Effector memory CD8-positive, alpha-beta T cell (primary cell): ENCODE measurements at regions not wholly inside any gene's neighbourhood (a gene's known extent, or its start where the extent isn't known, plus 50 kb on each side); places are given as distances from the start of the nearest gene placed in this dataset.

ENCODE experiments used
- ATAC-seq: fragments of 150-1000 bp; cut with Tn5 transposase; replicated peaks from 2 replicates; pipeline ENCODE4 v1.10.0; 2021; ENCODE audit warnings: mild to moderate bottlenecking, moderate library complexity
- DNase-seq, 3 experiments: peaks; one replicate each; pipeline ENCODE4 v3.0.0; 2021
- H3K27ac Mint-ChIP-seq, 2 donors: one replicate each; pipeline ENCODE4 v1.8.0; 2022; ENCODE audit warnings: mild to moderate bottlenecking in 2 of 2, mixed read lengths in 2 of 2, moderate library complexity in 2 of 2
- H3K27me3 Mint-ChIP-seq, 2 donors: one replicate each; pipeline ENCODE4 v1.8.0; 2022; ENCODE audit warnings: mixed read lengths in 2 of 2
- H3K36me3 Mint-ChIP-seq: one replicate; pipeline ENCODE4 v1.8.0; 2022; ENCODE audit warnings: mild to moderate bottlenecking, moderate library complexity, mixed read lengths; ENCODE audit not compliant: insufficient read depth
- H3K4me1 Mint-ChIP-seq, 2 donors: one replicate each; pipeline ENCODE4 v1.8.0; 2022; ENCODE audit warnings: low read depth in 2 of 2, mixed read lengths in 2 of 2
- H3K4me3 Mint-ChIP-seq, 2 donors: one replicate each; pipeline ENCODE4 v1.8.0; 2022; ENCODE audit warnings: mild to moderate bottlenecking in 2 of 2, mixed read lengths in 2 of 2, moderate library complexity in 2 of 2
- H3K9me3 Mint-ChIP-seq, 2 donors: one replicate each; pipeline ENCODE4 v1.8.0; 2022; ENCODE audit warnings: mixed read lengths in 2 of 2

DNA sequence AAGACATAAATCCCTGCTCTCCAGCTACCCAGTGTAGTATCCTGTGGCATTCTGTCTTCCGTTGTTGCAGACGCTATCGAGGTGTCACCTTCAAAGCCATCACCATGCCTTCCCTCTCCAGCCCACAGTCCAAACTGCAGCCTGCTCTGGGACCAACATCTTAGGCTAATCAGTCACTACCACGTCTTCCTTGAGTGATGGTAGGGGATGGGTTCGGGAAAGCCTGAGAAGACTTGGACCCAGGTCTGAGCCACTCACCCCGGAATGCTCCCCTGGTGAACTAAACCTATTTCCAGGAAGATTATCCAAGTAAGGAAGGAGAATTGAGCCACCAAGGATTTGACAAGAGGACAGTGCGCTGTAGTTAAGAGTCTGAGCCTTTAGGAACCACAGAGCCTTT is 52.9 kb upstream of the IRX1 start:
- no peaks in the 10 kb centered on the region for H3K4me1 Mint-ChIP-seq
- no peak overlapping the region for H3K4me3 Mint-ChIP-seq
- DNase-seq (no peak), ATAC-seq (no peak)
- no peak overlapping the region for H3K27ac Mint-ChIP-seq
- peaks cover 1 to 7% of the 10 kb centered on the region in 2 donors for H3K9me3 Mint-ChIP-seq
- no peaks in the 10 kb centered on the region for H3K27me3 Mint-ChIP-seq
- peaks cover 4% of the 10 kb centered on the region for H3K36me3 Mint-ChIP-seq

DNA sequence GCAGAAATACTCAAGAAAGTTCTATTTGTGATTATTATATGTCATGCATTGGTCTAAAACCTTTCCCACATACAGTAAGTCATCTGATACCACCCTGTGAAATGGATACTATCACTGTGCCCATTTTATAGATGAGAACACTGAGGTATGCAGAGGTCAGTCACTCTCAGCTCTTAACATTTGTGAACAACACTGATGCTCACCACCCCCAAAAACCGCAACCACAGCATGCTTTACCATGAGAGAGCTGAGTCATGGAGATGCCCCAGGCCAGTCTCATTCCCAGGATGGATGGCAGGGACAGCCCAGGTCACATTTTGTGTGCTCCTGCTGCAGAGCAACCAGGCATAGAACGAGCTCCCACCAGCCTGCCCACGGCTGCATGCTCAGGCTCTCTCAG is 53.5 kb upstream of the IRX1 start:
- peaks cover 6% of the 10 kb centered on the region for H3K36me3 Mint-ChIP-seq
- H3K4me1 Mint-ChIP-seq, result no peaks in the 10 kb centered on the region
- H3K9me3 Mint-ChIP-seq, result peaks cover 7 to 10% of the 10 kb centered on the region in 2 donors
- DNase-seq (no peak), ATAC-seq (no peak)
- no peak overlapping the region for H3K4me3 Mint-ChIP-seq
- no peaks in the 10 kb centered on the region for H3K27me3 Mint-ChIP-seq
- H3K27ac Mint-ChIP-seq, result no peak overlapping the region

DNA sequence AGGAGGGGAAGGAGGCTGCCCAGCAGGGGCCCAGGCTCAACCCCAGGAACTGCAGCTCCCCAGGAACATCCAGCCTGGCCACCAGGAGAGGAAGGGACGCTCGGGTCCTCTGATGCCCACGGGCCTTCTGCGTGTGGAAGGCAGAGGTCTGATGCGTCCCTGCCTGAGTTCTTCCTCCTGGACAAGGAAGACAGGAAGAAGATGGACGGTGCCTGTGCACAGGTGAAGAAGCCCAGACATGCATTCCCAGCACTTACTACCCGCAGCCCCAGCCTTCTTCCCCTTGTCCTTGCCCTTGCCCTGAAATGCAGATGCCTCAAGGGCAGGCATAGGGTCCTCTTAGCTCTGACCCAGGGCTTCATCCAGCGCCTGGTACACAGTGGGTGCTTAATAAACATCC is 56.7 kb upstream of the IRX1 start:
- H3K36me3 Mint-ChIP-seq, result peaks cover 6% of the 10 kb centered on the region
- no peak for ATAC-seq
- H3K4me3 Mint-ChIP-seq, result no peak overlapping the region
- H3K4me1 Mint-ChIP-seq, result no peaks in the 10 kb centered on the region
- no peak overlapping the region for H3K27ac Mint-ChIP-seq
- H3K9me3 Mint-ChIP-seq, result peaks cover 7 to 16% of the 10 kb centered on the region in 2 donors
- DNase-seq, result no peak
- no peaks in the 10 kb centered on the region for H3K27me3 Mint-ChIP-seq

DNA sequence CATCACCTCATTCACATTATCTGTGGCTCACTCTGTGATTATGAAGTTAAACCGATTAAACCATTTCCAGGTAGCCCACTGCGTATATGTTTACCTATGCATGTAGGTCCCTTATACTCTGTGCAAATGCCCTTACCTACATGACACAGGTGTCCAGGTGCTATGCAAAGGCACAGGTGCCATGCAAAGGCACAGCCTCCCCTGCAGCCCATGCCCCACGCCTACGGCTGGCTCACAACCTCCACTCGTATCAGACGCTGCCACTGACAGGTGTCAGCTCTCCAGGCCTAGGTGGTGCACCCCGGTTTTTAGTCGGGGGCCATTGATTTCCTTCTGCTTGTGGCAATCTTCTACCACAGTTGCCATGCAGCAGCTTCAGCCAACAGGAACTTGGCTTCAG is 57.7 kb upstream of the IRX1 start:
- no peak for DNase-seq
- no peak overlapping the region for H3K4me3 Mint-ChIP-seq
- H3K9me3 Mint-ChIP-seq, result peaks cover 7 to 21% of the 10 kb centered on the region in 2 donors
- H3K27me3 Mint-ChIP-seq, result no peaks in the 10 kb centered on the region
- no peak for ATAC-seq
- no peaks in the 10 kb centered on the region for H3K4me1 Mint-ChIP-seq
- peaks cover 3% of the 10 kb centered on the region for H3K36me3 Mint-ChIP-seq
- no peak overlapping the region for H3K27ac Mint-ChIP-seq

DNA sequence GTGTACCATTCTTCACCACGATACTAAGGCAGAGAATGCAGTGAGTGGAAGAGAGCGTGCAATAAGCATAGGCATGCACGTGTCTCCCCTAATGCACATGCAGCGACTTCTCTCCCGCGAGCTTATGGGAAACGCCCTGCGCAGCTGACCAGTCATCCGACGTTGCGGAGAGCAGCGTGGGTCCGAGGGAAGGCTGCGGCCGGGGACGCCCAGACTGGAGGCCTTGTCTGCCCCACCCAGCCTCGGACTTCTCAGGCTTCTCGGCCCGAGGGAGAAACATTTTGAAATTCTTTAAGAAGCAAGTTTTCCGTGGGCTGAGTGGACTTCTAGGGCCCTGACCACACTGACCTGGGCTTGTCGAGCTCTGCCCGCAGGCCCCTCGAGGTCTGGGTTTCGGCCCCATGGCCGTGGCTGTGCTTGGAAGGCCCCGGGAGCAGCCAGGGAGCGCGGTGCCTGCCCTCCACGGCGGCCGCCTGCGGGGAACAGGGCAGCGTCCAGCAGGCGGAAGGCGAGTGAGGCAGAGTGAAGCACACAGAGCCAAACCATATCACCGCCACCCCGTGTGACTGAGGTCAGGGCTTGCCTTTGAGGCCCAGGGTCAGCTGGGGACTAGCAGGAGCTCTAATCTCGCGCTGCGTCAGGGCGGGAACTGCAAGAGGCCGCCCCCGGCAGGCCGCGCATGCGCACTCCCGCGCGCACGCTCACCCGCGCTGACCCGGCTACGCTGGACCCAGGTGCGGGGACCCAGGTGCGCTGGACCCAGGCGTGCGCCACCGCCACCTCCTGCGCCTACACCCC is 60.0 kb upstream of the IRX1 start:
- Mint-ChIP-seq H3K27ac (no peak overlapping the region), H3K36me3 (peaks cover 3% of the 10 kb centered on the region), H3K9me3 (peaks cover 7 to 21% of the 10 kb centered on the region in 2 donors), H3K27me3 (no peaks in the 10 kb centered on the region), H3K4me3 (no peak overlapping the region), H3K4me1 (no peaks in the 10 kb centered on the region)
- no peak for DNase-seq
- no peak for ATAC-seq

DNA sequence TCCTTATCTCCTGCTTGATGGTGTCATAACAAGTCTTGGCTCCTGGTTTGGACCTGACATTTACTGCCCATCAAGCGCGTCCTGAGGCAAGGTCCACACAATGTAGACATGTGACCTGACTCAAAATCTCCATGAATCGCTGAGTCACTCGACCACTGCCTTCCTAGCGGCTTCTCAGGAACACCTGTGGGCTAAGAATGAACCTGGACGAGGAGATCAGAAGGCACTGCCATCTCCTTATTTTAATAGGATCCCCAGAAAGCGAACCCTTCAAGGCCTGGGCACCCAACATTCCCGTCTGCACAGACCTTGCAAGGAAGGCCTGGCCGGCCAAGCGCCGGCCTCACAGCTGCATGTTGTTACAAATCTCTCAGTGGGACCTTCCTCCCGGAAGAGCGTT is 60.6 kb upstream of the IRX1 start:
- no peak for ATAC-seq
- Mint-ChIP-seq H3K27ac (no peak overlapping the region), H3K4me3 (no peak overlapping the region), H3K4me1 (no peaks in the 10 kb centered on the region), H3K9me3 (peaks cover 7 to 21% of the 10 kb centered on the region in 2 donors), H3K27me3 (no peaks in the 10 kb centered on the region), H3K36me3 (peaks cover 3% of the 10 kb centered on the region)
- DNase-seq, result no peak

DNA sequence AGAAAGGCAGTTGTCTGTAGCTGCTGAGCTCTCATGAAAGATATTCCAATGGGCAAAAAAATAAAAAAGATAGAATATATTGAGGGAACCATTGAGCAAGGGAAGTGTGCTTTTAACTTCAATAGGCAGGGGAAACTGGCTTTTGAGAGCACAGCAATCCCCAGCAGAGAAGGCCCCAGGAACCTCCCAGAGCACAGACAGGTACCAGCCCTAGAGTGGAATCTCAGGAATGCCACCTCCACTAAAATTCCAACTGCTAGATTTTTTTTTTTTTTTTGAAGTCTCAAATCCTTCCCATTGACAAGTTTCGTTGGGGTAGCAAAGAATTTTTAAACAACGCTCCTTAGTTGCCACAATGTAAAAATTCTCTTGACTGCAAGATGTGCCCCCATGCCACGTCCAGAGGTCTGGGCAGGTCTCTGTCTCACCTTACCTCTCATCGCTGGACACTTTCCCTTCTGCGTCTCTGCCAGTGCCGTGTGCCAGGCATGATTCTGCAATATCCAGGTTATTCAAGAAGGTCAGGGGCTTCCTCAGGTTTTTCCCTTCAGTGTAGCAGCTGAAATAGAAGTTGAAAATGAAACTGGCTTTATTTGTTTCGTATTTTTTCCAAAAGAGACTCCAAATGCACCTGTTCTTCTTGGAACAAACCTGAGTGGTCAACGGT is 64.2 kb upstream of the IRX1 start:
- H3K27me3 Mint-ChIP-seq, result no peaks in the 10 kb centered on the region
- H3K27ac Mint-ChIP-seq, result no peak overlapping the region
- no peak for DNase-seq
- no peaks in the 10 kb centered on the region for H3K36me3 Mint-ChIP-seq
- H3K9me3 Mint-ChIP-seq, result peaks cover 8 to 17% of the 10 kb centered on the region in 2 donors
- H3K4me1 Mint-ChIP-seq, result no peaks in the 10 kb centered on the region
- ATAC-seq, result no peak
- no peak overlapping the region for H3K4me3 Mint-ChIP-seq

DNA sequence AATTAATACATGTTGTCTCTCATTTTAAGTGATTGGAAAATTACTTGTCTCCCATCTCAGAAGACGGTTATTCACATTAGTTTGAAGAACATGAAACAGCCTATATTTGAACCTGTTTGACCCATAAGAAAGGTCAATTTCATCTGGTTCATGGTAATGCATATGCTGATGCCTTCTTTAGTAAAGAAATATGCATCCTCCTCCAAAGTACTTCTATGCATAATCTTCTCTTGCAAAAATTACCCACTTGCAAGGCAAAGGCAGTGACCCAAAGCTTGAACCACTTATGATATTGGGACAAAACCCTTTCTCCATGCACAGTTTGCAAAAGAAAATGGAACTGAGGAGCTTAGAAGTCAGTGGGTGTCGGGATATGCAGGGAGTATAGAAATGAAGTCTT is 65.4 kb upstream of the IRX1 start:
- Mint-ChIP-seq H3K27me3 (no peaks in the 10 kb centered on the region), H3K4me1 (no peaks in the 10 kb centered on the region), H3K36me3 (no peaks in the 10 kb centered on the region), H3K27ac (no peak overlapping the region), H3K9me3 (peaks cover 8 to 17% of the 10 kb centered on the region in 2 donors), H3K4me3 (no peak overlapping the region)
- ATAC-seq, result no peak
- no peak for DNase-seq

DNA sequence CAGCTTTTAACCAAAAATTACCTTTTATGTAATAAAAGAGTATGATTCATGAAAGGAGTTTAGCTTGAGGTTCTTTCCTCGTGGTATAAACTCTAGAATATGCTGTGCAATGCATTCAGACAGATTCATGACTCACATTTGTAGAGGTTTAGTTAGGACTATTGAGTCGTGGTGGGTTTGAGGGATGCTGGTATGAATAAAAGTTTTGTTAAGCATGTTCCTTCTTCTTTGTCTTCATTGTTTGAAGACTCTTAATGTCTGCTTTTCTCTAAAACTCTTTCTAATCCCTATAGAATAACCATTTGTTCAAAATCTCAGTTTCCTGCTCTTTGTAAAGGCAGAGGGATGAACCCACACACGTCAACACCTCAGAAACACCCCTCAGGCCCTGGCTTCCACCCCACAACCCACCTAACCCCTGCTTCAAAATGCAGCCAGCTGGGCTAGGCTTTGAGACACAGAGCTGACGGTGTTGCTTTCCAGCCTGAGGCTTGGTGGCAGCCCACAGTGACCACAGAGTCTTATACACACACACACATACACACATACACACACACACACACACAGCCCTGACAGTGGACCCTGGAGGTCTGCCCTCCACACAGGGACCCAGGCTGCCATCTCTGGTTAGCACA is 69.0 kb upstream of the IRX1 start:
- Mint-ChIP-seq H3K9me3 (peaks cover 15 to 24% of the 10 kb centered on the region in 2 donors), H3K36me3 (no peaks in the 10 kb centered on the region), H3K27ac (no peak overlapping the region), H3K4me1 (no peaks in the 10 kb centered on the region), H3K27me3 (no peaks in the 10 kb centered on the region), H3K4me3 (no peak overlapping the region)
- DNase-seq (no peak), ATAC-seq (no peak)

DNA sequence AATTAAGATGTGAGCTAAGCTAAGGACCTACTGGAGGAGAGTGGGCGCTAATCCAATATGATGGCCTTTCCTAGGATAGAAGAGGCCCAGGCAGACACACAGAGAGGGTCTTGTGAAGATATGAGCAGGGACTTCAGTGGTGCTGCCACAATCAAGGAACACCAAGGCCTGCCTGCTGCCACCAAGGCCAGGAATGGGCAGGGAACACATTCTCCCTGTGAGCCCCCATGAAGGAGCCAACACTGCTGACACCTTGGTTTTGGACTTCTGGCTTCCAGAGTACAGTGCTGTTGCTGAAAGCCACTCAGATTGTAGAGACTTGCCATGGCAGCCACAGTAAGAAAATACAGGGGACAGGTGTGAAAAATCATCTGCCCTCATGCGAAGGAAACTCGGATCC is 73.1 kb upstream of the IRX1 start:
- Mint-ChIP-seq H3K27me3 (no peaks in the 10 kb centered on the region), H3K4me1 (no peaks in the 10 kb centered on the region), H3K9me3 (peaks cover 14 to 17% of the 10 kb centered on the region in 2 donors), H3K4me3 (no peak overlapping the region), H3K27ac (no peak overlapping the region), H3K36me3 (no peaks in the 10 kb centered on the region)
- ATAC-seq (no peak), DNase-seq (no peak)

DNA sequence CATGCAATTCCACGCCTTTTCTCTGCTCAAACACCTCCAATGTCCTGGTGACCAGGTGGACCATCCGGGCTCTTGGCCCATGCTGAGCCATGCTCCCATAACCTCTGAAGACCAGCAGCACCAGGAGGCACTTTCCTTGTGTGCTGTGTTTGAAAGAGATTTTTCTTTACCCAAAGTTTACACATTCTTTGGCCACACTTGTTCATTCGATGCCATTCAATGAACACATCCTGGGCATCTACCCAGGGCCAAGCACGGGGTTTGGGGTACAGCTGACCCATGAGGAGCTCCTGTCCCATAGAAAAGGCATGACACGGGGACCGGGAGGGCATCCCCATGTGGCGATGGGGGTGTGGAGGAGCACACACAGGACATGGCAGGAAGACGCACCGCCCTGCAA is 77.1 kb upstream of the IRX1 start:
- no peak overlapping the region for H3K4me3 Mint-ChIP-seq
- ATAC-seq, result no peak
- no peaks in the 10 kb centered on the region for H3K4me1 Mint-ChIP-seq
- H3K27ac Mint-ChIP-seq, result no peak overlapping the region
- H3K9me3 Mint-ChIP-seq, result peaks cover 9 to 12% of the 10 kb centered on the region in 2 donors
- no peaks in the 10 kb centered on the region for H3K36me3 Mint-ChIP-seq
- DNase-seq, result no peak
- H3K27me3 Mint-ChIP-seq, result no peaks in the 10 kb centered on the region

DNA sequence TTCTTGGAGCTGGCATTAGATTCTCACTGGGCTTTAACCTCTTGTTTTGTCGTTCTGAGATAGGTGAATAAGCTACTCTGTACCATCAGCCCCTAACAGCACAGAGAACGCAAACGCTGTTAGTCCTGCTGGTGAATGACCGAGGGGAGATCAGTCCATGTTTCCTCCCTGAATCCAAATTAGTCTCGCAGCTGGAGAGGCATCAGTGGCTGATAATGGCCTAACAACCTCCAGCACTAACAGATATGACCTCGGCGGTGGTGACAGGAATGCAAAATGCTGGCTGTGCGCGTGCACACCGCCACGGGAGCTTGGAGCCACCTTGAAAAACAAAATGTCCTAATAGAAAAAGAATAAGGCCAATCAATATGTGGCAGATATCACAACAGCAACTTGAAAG is 77.6 kb upstream of the IRX1 start:
- H3K36me3 Mint-ChIP-seq, result no peaks in the 10 kb centered on the region
- no peaks in the 10 kb centered on the region for H3K27me3 Mint-ChIP-seq
- ATAC-seq (no peak), DNase-seq (no peak)
- peaks cover 4 to 9% of the 10 kb centered on the region in 2 donors for H3K9me3 Mint-ChIP-seq
- H3K4me1 Mint-ChIP-seq, result no peaks in the 10 kb centered on the region
- H3K4me3 Mint-ChIP-seq, result no peak overlapping the region
- no peak overlapping the region for H3K27ac Mint-ChIP-seq

DNA sequence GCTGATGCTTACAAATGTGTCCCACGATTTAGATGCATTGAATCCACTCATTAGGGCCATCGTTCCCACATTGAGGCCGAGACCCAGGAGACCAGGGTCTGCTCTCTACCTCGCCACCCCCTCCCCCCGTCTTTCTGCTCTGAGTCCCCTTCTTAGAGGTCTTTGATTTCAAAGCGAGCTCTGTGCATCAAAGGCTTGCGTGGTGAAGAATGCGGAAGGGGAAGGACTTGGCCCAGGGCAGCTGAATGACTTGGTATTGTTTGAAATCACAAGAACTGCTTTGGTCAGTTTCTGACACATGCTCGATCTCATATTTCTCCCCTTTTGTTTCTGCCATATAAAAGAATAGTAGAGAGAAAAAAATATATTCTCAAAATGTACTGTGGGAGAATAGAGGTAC is 78.3 kb upstream of the IRX1 start:
- Mint-ChIP-seq H3K4me1 (no peaks in the 10 kb centered on the region), H3K27ac (no peak overlapping the region), H3K9me3 (peaks cover 0 to 8% of the 10 kb centered on the region in 2 donors), H3K27me3 (no peaks in the 10 kb centered on the region), H3K4me3 (no peak overlapping the region), H3K36me3 (no peaks in the 10 kb centered on the region)
- no peak for ATAC-seq
- no peak for DNase-seq
